ENCODE measurements at regions not wholly inside any gene's neighbourhood (a gene's known extent, or its start where the extent isn't known, plus 50 kb on each side); places are given as distances from the start of the nearest gene placed in this dataset.

DNA sequence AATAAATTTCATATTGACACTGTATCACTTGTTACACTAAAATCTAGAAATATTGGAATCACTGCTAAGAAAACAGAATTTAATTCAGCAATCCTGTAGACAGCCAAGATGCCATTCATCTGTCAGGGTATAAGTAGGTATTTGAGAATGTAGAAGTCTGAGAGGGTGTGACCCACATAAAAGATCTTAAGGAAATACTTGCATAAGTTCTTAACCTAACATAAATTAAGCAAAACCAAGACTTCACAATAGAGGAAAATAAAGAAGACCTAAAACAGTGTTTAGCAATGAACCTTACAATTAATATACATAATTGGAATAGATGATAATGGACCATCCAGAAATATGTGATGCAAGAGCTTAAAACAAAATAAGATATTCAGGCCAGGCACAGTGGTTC, 636.2 kb downstream of the TBC1D4 start:
- H3K9ac ChIP-seq (ENCODE audit: control insufficient read depth, extremely low read depth, insufficient read depth, low read length) = no peak overlapping the region
- H3K9me3 ChIP-seq (ENCODE audit: control insufficient read depth, low read depth, low read length) = peaks cover 1% of the 10 kb centered on the region
- no peaks in the 10 kb centered on the region for H4K20me1 ChIP-seq (ENCODE audit: control insufficient read depth, extremely low read depth, insufficient read depth, low read length)
- H3K9me1 ChIP-seq (ENCODE audit: control insufficient read depth, extremely low read depth, insufficient read depth, low read length) = no peaks in the 10 kb centered on the region
- FAIRE-seq (no peak), DNase-seq (ENCODE audit: low read depth, low spot score) (no peak)
- H3K79me2 ChIP-seq (ENCODE audit: control insufficient read depth, insufficient read depth, low read length) = no peaks in the 10 kb centered on the region
- dilution Hi-C loops (cut with MboI; ENCODE audit: extremely low pct_ligation_motif_present, low sequenced_read_pairs) = no loop called here
- H3K4me3 ChIP-seq (ENCODE audit: control insufficient read depth in 2 of 3, extremely low read depth in 1 of 3, insufficient read depth in 2 of 3, low read depth in 1 of 3, low read length in 3 of 3) = no peak overlapping the region
- H3K4me1 ChIP-seq (ENCODE audit: control insufficient read depth, extremely low read depth, insufficient read depth, low read length) = no peaks in the 10 kb centered on the region
- H3K27ac ChIP-seq (ENCODE audit: control insufficient read depth, insufficient read depth, low read length) = no peak overlapping the region
- no peak overlapping the region for H3K4me2 ChIP-seq (ENCODE audit: control insufficient read depth, extremely low read depth, insufficient read depth, low read depth, low read length)
- TF ChIP-seq EZH2 (IDR thresholded peaks at IDR 0.05; ENCODE audit: low read length) = no peak
- TF ChIP-seq CTCF (optimal IDR thresholded peaks at IDR 0.05 in 1 of 3, IDR thresholded peaks at IDR 0.05 in 1 of 3, conservative IDR thresholded peaks at IDR 0.05 in 1 of 3; ENCODE audit: extremely low read depth in 1 of 3, insufficient read depth in 2 of 3, low read length in 3 of 3) = no peak
- no peaks in the 10 kb centered on the region for H3K27me3 ChIP-seq (ENCODE audit: control insufficient read depth, extremely low read depth, insufficient read depth, low read length)
- H3K36me3 ChIP-seq (ENCODE audit: control insufficient read depth in 2 of 2, extremely low read depth in 1 of 2, insufficient read depth in 2 of 2, low read length in 2 of 2) = no peaks in the 10 kb centered on the region
- no peak overlapping the region for H2AFZ ChIP-seq (ENCODE audit: control insufficient read depth, low read length)

DNA sequence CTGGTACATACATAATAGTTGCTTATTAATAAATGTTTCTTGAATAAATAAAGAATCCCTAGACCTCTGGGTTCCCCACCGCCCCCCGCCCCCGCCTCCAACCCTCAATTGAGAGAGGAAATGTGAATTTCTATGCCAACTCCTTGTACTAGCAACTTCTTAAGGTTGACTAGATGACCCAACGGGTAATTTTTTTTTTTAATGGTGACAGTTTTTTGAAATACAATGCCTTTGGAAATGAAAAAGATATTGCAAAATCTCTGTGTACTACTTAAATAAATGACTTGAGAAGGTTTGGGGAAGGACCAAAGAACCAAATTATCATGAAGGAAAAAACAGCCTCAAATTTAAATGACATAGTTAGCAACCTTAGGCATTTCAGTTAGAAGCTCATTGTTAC, 640.3 kb downstream of the TBC1D4 start:
- Histone ChIP-seq H3K4me3 (ENCODE audit: control insufficient read depth in 2 of 3, extremely low read depth in 1 of 3, insufficient read depth in 2 of 3, low read depth in 1 of 3, low read length in 3 of 3) (no peak overlapping the region), H3K9me3 (ENCODE audit: control insufficient read depth, low read depth, low read length) (no peaks in the 10 kb centered on the region), H3K27ac (ENCODE audit: control insufficient read depth, insufficient read depth, low read length) (no peak overlapping the region), H2AFZ (ENCODE audit: control insufficient read depth, low read length) (no peak overlapping the region), H3K9me1 (ENCODE audit: control insufficient read depth, extremely low read depth, insufficient read depth, low read length) (no peaks in the 10 kb centered on the region), H3K9ac (ENCODE audit: control insufficient read depth, extremely low read depth, insufficient read depth, low read length) (no peak overlapping the region), H3K79me2 (ENCODE audit: control insufficient read depth, insufficient read depth, low read length) (no peaks in the 10 kb centered on the region), H3K4me1 (ENCODE audit: control insufficient read depth, extremely low read depth, insufficient read depth, low read length) (no peaks in the 10 kb centered on the region), H3K4me2 (ENCODE audit: control insufficient read depth, extremely low read depth, insufficient read depth, low read depth, low read length) (no peak overlapping the region), H3K27me3 (ENCODE audit: control insufficient read depth, extremely low read depth, insufficient read depth, low read length) (no peaks in the 10 kb centered on the region), H3K36me3 (ENCODE audit: control insufficient read depth in 2 of 2, extremely low read depth in 1 of 2, insufficient read depth in 2 of 2, low read length in 2 of 2) (no peaks in the 10 kb centered on the region), H4K20me1 (ENCODE audit: control insufficient read depth, extremely low read depth, insufficient read depth, low read length) (no peaks in the 10 kb centered on the region)
- TF ChIP-seq EZH2 (IDR thresholded peaks at IDR 0.05; ENCODE audit: low read length) (no peak), CTCF (optimal IDR thresholded peaks at IDR 0.05 in 1 of 3, IDR thresholded peaks at IDR 0.05 in 1 of 3, conservative IDR thresholded peaks at IDR 0.05 in 1 of 3; ENCODE audit: extremely low read depth in 1 of 3, insufficient read depth in 2 of 3, low read length in 3 of 3) (no peak)
- DNase-seq (ENCODE audit: low read depth, low spot score) (no peak), FAIRE-seq (no peak)
- dilution Hi-C loops (cut with MboI; ENCODE audit: extremely low pct_ligation_motif_present, low sequenced_read_pairs) = no loop called here
